OCI-LY7 (cell line): ENCODE measurements at regions not wholly inside any gene's neighbourhood (a gene's known extent, or its start where the extent isn't known, plus 50 kb on each side); places are given as distances from the start of the nearest gene placed in this dataset.

Source experiments
- BruUV-seq: library from RNA; stranded (reverse); fragments of 400-500 nt; replicated peaks from 2 replicates; lab custom pipeline; 2021; lab: Mats Ljungman, UMichigan
- CTCF ChIA-PET: fragments of 300-600 bp; sonication (Branson Sonifier 250); formaldehyde crosslinking; loops from one replicate; lab custom pipeline; 2022; ENCODE audit warnings: antibody characterized with exemption; ENCODE audit not compliant: unreplicated experiment; lab: Charles Lee
- POLR2A ChIA-PET: fragments of 300-600 bp; sonication (Branson Sonifier 250); formaldehyde crosslinking; loops from one replicate; lab custom pipeline; 2022; ENCODE audit warnings: antibody characterized with exemption; lab: Charles Lee
- DNase-seq: peaks from one replicate; pipeline ENCODE4 v3.0.0-alpha.2; 2015; ENCODE audit warnings: low spot score
- H2AFZ ChIP-seq: fragments of 200-600 bp; sonication (generic), shearing (Covaris generic); 2 replicates; pipeline ENCODE4 v1.6.1; 2014; ENCODE audit warnings: mild to moderate bottlenecking, antibody characterized with exemption, low read length, moderate library complexity
- H3K27ac ChIP-seq: fragments of 200-600 bp; sonication (generic); 2 replicates; pipeline ENCODE4 v1.5.1; 2014; ENCODE audit warnings: mixed run types, low read depth, mild to moderate bottlenecking, moderate library complexity, low read length, inconsistent platforms; ENCODE audit not compliant: poor library complexity, severe bottlenecking
- H3K36me3 ChIP-seq: fragments of 200-600 bp; sonication (generic); 2 replicates; pipeline ENCODE4 v1.6.1; 2014; ENCODE audit warnings: mild to moderate bottlenecking, antibody characterized with exemption, low read length, moderate library complexity, mixed read lengths; ENCODE audit not compliant: insufficient read depth
- H3K4me1 ChIP-seq: fragments of 200-600 bp; sonication (generic); 2 replicates; pipeline ENCODE4 v1.5.1; 2014; ENCODE audit warnings: mild to moderate bottlenecking, low read length; ENCODE audit not compliant: insufficient read depth, poor library complexity, severe bottlenecking
- H3K4me2 ChIP-seq: fragments of 200-600 bp; sonication (generic); 2 replicates; pipeline ENCODE4 v1.6.1; 2014; ENCODE audit warnings: mild to moderate bottlenecking, low read length
- H3K4me3 ChIP-seq: fragments of 200-600 bp; sonication (generic); 2 replicates; pipeline ENCODE4 v1.5.1; 2014; ENCODE audit warnings: mild to moderate bottlenecking, low read depth, low read length; ENCODE audit not compliant: poor library complexity, severe bottlenecking
- H3K79me2 ChIP-seq: fragments of 200-600 bp; sonication (generic); 2 replicates; pipeline ENCODE4 v1.6.1; 2016; ENCODE audit warnings: low read depth, mild to moderate bottlenecking, low read length, moderate library complexity, mixed read lengths; ENCODE audit not compliant: insufficient read depth
- H3K9me2 ChIP-seq: fragments of 200-600 bp; sonication (generic); 2 replicates; pipeline ENCODE4 v1.6.1; 2016; ENCODE audit warnings: mild to moderate bottlenecking, low read length, mixed read lengths; ENCODE audit not compliant: insufficient read depth
- H3K9me3 ChIP-seq: fragments of 200-600 bp; sonication (generic); 2 replicates; pipeline ENCODE4 v1.6.1; 2014; ENCODE audit warnings: mild to moderate bottlenecking, mixed run types, low read length, mixed read lengths
- H4K20me1 ChIP-seq: fragments of 200-600 bp; sonication (generic); 2 replicates; pipeline ENCODE4 v1.6.1; 2014; ENCODE audit warnings: mild to moderate bottlenecking, antibody characterized with exemption, low read length, moderate library complexity, mixed read lengths; ENCODE audit not compliant: insufficient read depth
- CTCF ChIP-seq: fragments of 200-600 bp; sonication (generic); conservative IDR thresholded peaks from 2 replicates; pipeline ENCODE4 v1.5.1; 2014; ENCODE audit warnings: mild to moderate bottlenecking, antibody characterized with exemption, low read length, moderate library complexity, mixed read lengths
- EZH2phosphoT487 ChIP-seq: fragments of 200-600 bp; sonication (generic); IDR thresholded peaks from 2 replicates; pipeline ENCODE4 v1.6.1; 2018; ENCODE audit warnings: low read depth, borderline replicate concordance, mild to moderate bottlenecking, mixed run types, antibody characterized with exemption, low read length, moderate library complexity, mixed read lengths
- intact Hi-C: fragments of 100-400 bp; cut with micrococcal nuclease; formaldehyde crosslinking; loops from one replicate; pipeline ENCODE4 v1.10.0; 2022; ENCODE audit not compliant: unreplicated experiment

- Histone ChIP-seq H4K20me1 (no peaks in the 10 kb centered on the region), H3K79me2 (no peaks in the 10 kb centered on the region), H3K36me3 (no peaks in the 10 kb centered on the region), H3K27ac (no peak overlapping the region), H3K9me2 (no peaks in the 10 kb centered on the region), H3K4me3 (no peak overlapping the region), H2AFZ (no peak overlapping the region), H3K4me1 (no peaks in the 10 kb centered on the region), H3K9me3 (no peaks in the 10 kb centered on the region), H3K4me2 (no peak overlapping the region)
- intact Hi-C loops, result no loop called here
- CTCF ChIA-PET, result no interaction called here
- TF ChIP-seq CTCF (no peak), EZH2phosphoT487 (no peak)
- DNase-seq, result no peak
- POLR2A ChIA-PET, result no interaction called here
- BruUV-seq, result no TSS peak
Measured at GRCh38 chr18:29737620-29738019, 1304.9 kb downstream of the DSC3 start.

GRCh38 chr18:29737190-29737589 lies 1305.4 kb downstream of the DSC3 start:
- Histone ChIP-seq H3K27ac (no peak overlapping the region), H3K36me3 (no peaks in the 10 kb centered on the region), H3K4me2 (no peak overlapping the region), H3K9me2 (no peaks in the 10 kb centered on the region), H3K9me3 (no peaks in the 10 kb centered on the region), H3K79me2 (no peaks in the 10 kb centered on the region), H3K4me3 (no peak overlapping the region), H4K20me1 (no peaks in the 10 kb centered on the region), H3K4me1 (no peaks in the 10 kb centered on the region), H2AFZ (no peak overlapping the region)
- POLR2A ChIA-PET, result no interaction called here
- intact Hi-C loops, result no loop called here
- no peak for DNase-seq
- BruUV-seq, result no TSS peak
- CTCF ChIA-PET, result no interaction called here
- TF ChIP-seq EZH2phosphoT487, result no peak
- TF ChIP-seq CTCF, result no peak

- no peaks in the 10 kb centered on the region for H3K9me3 ChIP-seq
Measured at GRCh38 chr18:29730073-29730472, 1312.5 kb downstream of the DSC3 start.

More at GRCh38 chr18:29730073-29730472, 1312.5 kb downstream of the DSC3 start:
- no peaks in the 10 kb centered on the region for H3K79me2 ChIP-seq
- no peak overlapping the region for H3K4me3 ChIP-seq
- POLR2A ChIA-PET, result no interaction called here
- CTCF ChIA-PET, result no interaction called here
- DNase-seq, result no peak
- no peak overlapping the region for H2AFZ ChIP-seq
- no peaks in the 10 kb centered on the region for H3K4me1 ChIP-seq
- intact Hi-C loops, result no loop called here
- no peak overlapping the region for H3K4me2 ChIP-seq
- no peaks in the 10 kb centered on the region for H3K9me2 ChIP-seq
- no peak for TF ChIP-seq EZH2phosphoT487
- no peak for TF ChIP-seq CTCF
- H3K36me3 ChIP-seq, result no peaks in the 10 kb centered on the region
- BruUV-seq, result no TSS peak
- H4K20me1 ChIP-seq, result no peaks in the 10 kb centered on the region
- no peak overlapping the region for H3K27ac ChIP-seq
